GM12892 (cell line): ENCODE measurements at regions not wholly inside any gene's neighbourhood (a gene's known extent, or its start where the extent isn't known, plus 50 kb on each side); places are given as distances from the start of the nearest gene placed in this dataset.
"Not testable (repeated sequence)": the region's sequence is repeated elsewhere in the genome, so short reads cannot be mapped to it uniquely, and the experiment has no call there.

ENCODE experiments used
- DNase-seq: peaks from one replicate; pipeline ENCODE4 v3.0.0; 2011; ENCODE audit not compliant: insufficient read length
- FAIRE-seq: peaks from 2 replicates; lab custom pipeline; 2011; peaks lifted over from hg19 to GRCh38; lab: Jason Lieb, UNC
- POLR2A ChIP-seq: IDR thresholded peaks from 2 replicates; pipeline ENCODE4 v1.6.1; 2011; ENCODE audit warnings: low read depth, low read length, control low read depth
- POLR2AphosphoS5 ChIP-seq: IDR thresholded peaks from 2 replicates; pipeline ENCODE4 v1.6.1; 2011; ENCODE audit warnings: low read depth, low read length, control low read depth
- TAF1 ChIP-seq: IDR thresholded peaks from 2 replicates; pipeline ENCODE4 v1.6.1; 2011; ENCODE audit warnings: low read depth, mild to moderate bottlenecking, control low read depth, low read length, borderline replicate concordance

GRCh38 chr6:9131201-9131600 is 695.9 kb upstream of the SLC35B3 start:
- DNase-seq (no peak), FAIRE-seq (no peak)
- TF ChIP-seq POLR2AphosphoS5 = no peak
- TF ChIP-seq TAF1 = no peak
- no peak for TF ChIP-seq POLR2A

- DNase-seq (no peak), FAIRE-seq (no peak)
- TF ChIP-seq POLR2AphosphoS5 (no peak), POLR2A (no peak), TAF1 (no peak)
These were observed 693.6 kb upstream of the SLC35B3 start for GRCh38 chr6:9128970-9129369.

GRCh38 chr6:9126878-9127560 is 691.7 kb upstream of the SLC35B3 start:
- DNase-seq (no peak), FAIRE-seq (no peak)
- no peak for TF ChIP-seq TAF1
- no peak for TF ChIP-seq POLR2A
- no peak for TF ChIP-seq POLR2AphosphoS5

GRCh38 chr6:9126034-9126433 is 690.7 kb upstream of the SLC35B3 start:
- not testable (repeated sequence) for FAIRE-seq, DNase-seq

GRCh38 chr6:9121549-9121948 is 686.2 kb upstream of the SLC35B3 start:
- FAIRE-seq = no peak
- TF ChIP-seq POLR2AphosphoS5 (no peak), TAF1 (no peak), POLR2A (no peak)
- DNase-seq = no peak

GRCh38 chr6:9116026-9116425 is 680.7 kb upstream of the SLC35B3 start:
- no peak for TF ChIP-seq TAF1
- TF ChIP-seq POLR2AphosphoS5 = no peak
- DNase-seq = no peak
- FAIRE-seq = no peak

- no peak for FAIRE-seq
- no peak for DNase-seq
- TF ChIP-seq TAF1 = no peak
- no peak for TF ChIP-seq POLR2AphosphoS5
- TF ChIP-seq POLR2A = no peak
These were observed 677.2 kb upstream of the SLC35B3 start for GRCh38 chr6:9112544-9112943.

- no peak for DNase-seq
- TF ChIP-seq POLR2AphosphoS5 (no peak), POLR2A (no peak), TAF1 (no peak)
- no peak for FAIRE-seq
These were observed 668.7 kb upstream of the SLC35B3 start for GRCh38 chr6:9103876-9104521.

- TF ChIP-seq TAF1 (no peak), POLR2AphosphoS5 (no peak), POLR2A (no peak)
- FAIRE-seq = no peak
- no peak for DNase-seq
These were observed 666.6 kb upstream of the SLC35B3 start for GRCh38 chr6:9101920-9102319.

- TF ChIP-seq TAF1 (no peak), POLR2AphosphoS5 (no peak), POLR2A (no peak)
- DNase-seq = no peak
- FAIRE-seq = no peak
These were observed 665.7 kb upstream of the SLC35B3 start for GRCh38 chr6:9100869-9101580.

GRCh38 chr6:9095729-9096128 is 660.4 kb upstream of the SLC35B3 start:
- FAIRE-seq = no peak
- TF ChIP-seq POLR2A (no peak), TAF1 (no peak), POLR2AphosphoS5 (no peak)
- no peak for DNase-seq

GRCh38 chr6:9095137-9095536 is 659.8 kb upstream of the SLC35B3 start:
- TF ChIP-seq TAF1 (no peak), POLR2AphosphoS5 (no peak), POLR2A (no peak)
- DNase-seq (no peak), FAIRE-seq (no peak)
